ENCODE measurements at regions not wholly inside any gene's neighbourhood (a gene's known extent, or its start where the extent isn't known, plus 50 kb on each side); places are given as distances from the start of the nearest gene placed in this dataset.
A peak's percentile ranks its signal among the peaks of the same experiment; 100 is the strongest.

- no peak for TF ChIP-seq FOSL2 (IDR thresholded peaks at IDR 0.05)
- TF ChIP-seq FOSL2 (CRISPR knock-in tag; IDR thresholded peaks at IDR 0.05), result no peak
These were observed 243.5 kb upstream of the LMO3 start (continued) for GRCh38 chr12:16849473-16849872.

GRCh38 chr12:16844875-16845274 lies 238.9 kb upstream of the LMO3 start:
- H3K9me3 ChIP-seq, result no peaks in the 10 kb centered on the region
- no peak overlapping the region for H3K4me2 ChIP-seq
- CTCF ChIA-PET, result no interaction called here
- H3K4me1 ChIP-seq, result no peaks in the 10 kb centered on the region
- no peak overlapping the region for H3K27ac ChIP-seq
- POLR2A ChIA-PET, result no interaction called here
- DNase-seq (ENCODE audit: low read depth in 1 of 2, low spot score in 1 of 2) (peak in 1 of 2 experiments; percentile 10), ATAC-seq (no peak), FAIRE-seq (no peak)
- 56% methylated on average over 7 of the region's 7 CpGs for WGBS (ENCODE audit: missing lambda C conversion rate)
- no peak for TF ChIP-seq JUN (IDR thresholded peaks at IDR 0.05)
- no peak for TF ChIP-seq CBX2 (IDR thresholded peaks at IDR 0.05; ENCODE audit: borderline replicate concordance, low read depth)
- TF ChIP-seq RAD21 (conservative IDR thresholded peaks at IDR 0.05 in 1 of 2, IDR thresholded peaks at IDR 0.05 in 1 of 2), result peak in 1 of 2 experiments; percentile 11; a peak in 1 of 5 replicates
- no peak for TF ChIP-seq FOSB (CRISPR knock-in tag; IDR thresholded peaks at IDR 0.05)
- TF ChIP-seq MAZ (IDR thresholded peaks at IDR 0.05; ENCODE audit: borderline replicate concordance, low read depth, low read length), result no peak
- H3K4me3 ChIP-seq, result no peak overlapping the region

GRCh38 chr12:16833376-16834015 lies 227.5 kb upstream of the LMO3 start:
- 20% methylated on average over 2 of the region's 2 CpGs for WGBS (ENCODE audit: missing lambda C conversion rate)
- no peak overlapping the region for H3K4me2 ChIP-seq
- TF ChIP-seq SREBF2 (IDR thresholded peaks at IDR 0.05), result no peak
- TF ChIP-seq JUNB (IDR thresholded peaks at IDR 0.05), result no peak
- TF ChIP-seq HOXA7 (CRISPR knock-in tag; IDR thresholded peaks at IDR 0.05), result no peak
- TF ChIP-seq GATA3 (IDR thresholded peaks at IDR 0.05; ENCODE audit: borderline replicate concordance), result no peak
- TF ChIP-seq CHD2 (IDR thresholded peaks at IDR 0.05; ENCODE audit: low read length, partially characterized antibody), result no peak
- no peak for TF ChIP-seq RFX5 (IDR thresholded peaks at IDR 0.05)
- TF ChIP-seq NFE2L2 (conservative IDR thresholded peaks at IDR 0.05; ENCODE audit: low read length), result no peak
- no peak for TF ChIP-seq FOXS1 (CRISPR knock-in tag; IDR thresholded peaks at IDR 0.05)
- H3K9me3 ChIP-seq, result no peaks in the 10 kb centered on the region
- no peaks in the 10 kb centered on the region for H3K4me1 ChIP-seq
- ATAC-seq (no peak), FAIRE-seq (no peak), DNase-seq (ENCODE audit: low read depth in 1 of 2, low spot score in 1 of 2) (no peak)
- POLR2A ChIA-PET, result no interaction called here
- H3K27ac ChIP-seq, result no peak overlapping the region
- no peak overlapping the region for H3K4me3 ChIP-seq
- CTCF ChIA-PET, result no interaction called here

DNA sequence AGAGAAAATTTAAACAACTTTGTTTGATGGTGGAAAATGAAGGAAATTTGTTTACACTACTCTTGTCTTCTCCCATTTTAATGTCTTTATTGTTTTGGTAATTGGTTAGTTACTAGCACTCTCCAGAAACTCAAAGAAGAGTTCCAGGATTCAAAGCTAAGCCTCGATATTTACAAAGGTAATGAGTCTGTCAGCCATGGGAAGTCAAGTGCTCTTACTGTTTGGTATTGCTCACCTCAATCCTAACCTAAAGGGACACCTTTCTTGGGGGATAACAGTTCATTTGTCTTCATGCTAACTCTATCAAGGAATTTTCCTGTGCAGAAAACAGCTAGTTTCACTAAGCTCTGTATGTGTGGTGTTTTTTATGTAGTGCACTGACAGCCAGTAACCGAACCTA lies 222.9 kb upstream of the LMO3 start:
- Histone ChIP-seq H3K9me3 (no peaks in the 10 kb centered on the region), H3K4me1 (no peaks in the 10 kb centered on the region), H3K4me3 (no peak overlapping the region), H3K27ac (no peak overlapping the region), H3K4me2 (no peak overlapping the region)
- POLR2A ChIA-PET, result no interaction called here
- ATAC-seq (no peak), FAIRE-seq (no peak), DNase-seq (ENCODE audit: low read depth in 1 of 2, low spot score in 1 of 2) (no peak)
- WGBS (ENCODE audit: missing lambda C conversion rate), result 42% methylated on average over 2 of the region's 2 CpGs
- TF ChIP-seq RARB (CRISPR knock-in tag; IDR thresholded peaks at IDR 0.05), result no peak
- no peak for TF ChIP-seq ZC3H11A (IDR thresholded peaks at IDR 0.05)
- no peak for TF ChIP-seq JUN (IDR thresholded peaks at IDR 0.05)
- no peak for TF ChIP-seq NPAS2 (CRISPR knock-in tag; IDR thresholded peaks at IDR 0.05; ENCODE audit: borderline replicate concordance)
- CTCF ChIA-PET, result no interaction called here

GRCh38 chr12:16807731-16808130 lies 201.8 kb upstream of the LMO3 start:
- no peak for FAIRE-seq
- CTCF ChIA-PET, result no interaction called here

More at GRCh38 chr12:16807731-16808130, 201.8 kb upstream of the LMO3 start:
- H3K4me3 ChIP-seq, result no peak overlapping the region
- no peak overlapping the region for H3K4me2 ChIP-seq
- POLR2A ChIA-PET, result no interaction called here
- no peak overlapping the region for H3K27ac ChIP-seq
- DNase-seq (ENCODE audit: low read depth in 1 of 2, low spot score in 1 of 2) (no peak), ATAC-seq (no peak)
- no peaks in the 10 kb centered on the region for H3K9me3 ChIP-seq
- peak; percentile 91 for TF ChIP-seq MAFK (IDR thresholded peaks at IDR 0.05; ENCODE audit: partially characterized antibody)
- no peak for TF ChIP-seq POLR2AphosphoS2 (conservative IDR thresholded peaks at IDR 0.05; ENCODE audit: low read length)
- H3K4me1 ChIP-seq, result no peaks in the 10 kb centered on the region
- WGBS (ENCODE audit: missing lambda C conversion rate), result 23% methylated on average over 4 of the region's 4 CpGs
